Left ventricle myocardium superior (tissue), 1 donor: ENCODE measurements at regions not wholly inside any gene's neighbourhood (a gene's known extent, or its start where the extent isn't known, plus 50 kb on each side); places are given as distances from the start of the nearest gene placed in this dataset.

Source experiments
- ATAC-seq: fragments of 200-7000 bp; cut with Tn5 transposase; one replicate; pipeline ENCODE4 v1.9.1; 2020; ENCODE audit warnings: mild to moderate bottlenecking, moderate library complexity
- DNase-seq: peaks from one replicate; pipeline ENCODE4 v3.0.0-alpha.2; 2020
- intact Hi-C: fragments of 100-400 bp; cut with micrococcal nuclease; formaldehyde crosslinking; loops from one replicate; pipeline ENCODE4 v1.11.0; 2022
- donor health status: DM: no; HTN: yes; CAD: no; lungs with severe emphysema.

DNA sequence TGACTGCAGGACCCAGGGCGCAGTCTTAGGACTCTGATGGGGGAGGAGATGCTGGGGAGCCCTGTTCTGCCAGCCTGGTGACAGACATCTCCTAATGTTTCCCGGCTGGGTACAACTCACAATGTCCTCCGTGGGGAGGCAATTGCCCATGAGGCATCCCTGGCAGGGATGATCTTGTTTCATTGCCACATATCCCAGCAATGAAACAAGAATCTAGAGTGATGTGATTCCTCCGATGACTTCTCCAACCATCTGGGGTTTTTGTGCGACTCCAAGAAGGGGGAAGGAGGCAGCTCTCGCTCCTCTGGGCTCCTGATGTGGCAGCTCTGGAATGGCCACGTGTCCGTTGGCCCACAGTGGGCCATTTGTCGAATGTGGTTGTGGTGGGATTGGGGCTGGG, 255.8 kb downstream of the SEC14L1 start:
- DNase-seq (no peak), ATAC-seq (no peak)
- intact Hi-C loops, result no loop called here

DNA sequence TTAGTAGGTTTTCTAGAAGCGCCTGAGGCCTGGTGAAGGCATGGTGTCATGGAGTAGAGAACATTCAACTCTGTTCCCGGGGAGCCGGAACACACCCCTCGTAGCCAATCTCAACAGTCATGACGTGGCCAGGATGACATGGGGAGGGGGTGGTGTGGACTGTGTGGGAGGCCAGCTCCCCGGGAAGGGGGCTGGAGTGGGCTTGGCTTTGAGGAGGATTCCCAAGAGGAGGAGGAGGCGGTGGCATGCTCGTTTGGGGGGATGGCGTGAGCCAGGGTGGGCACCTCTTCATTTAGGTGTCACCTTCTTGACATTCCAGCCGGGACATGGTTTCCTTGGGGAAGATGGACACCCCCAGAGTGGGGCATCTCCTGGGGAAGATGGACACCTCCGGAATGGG, 257.5 kb downstream of the SEC14L1 start:
- ATAC-seq (no peak), DNase-seq (no peak)
- intact Hi-C loops, result no loop called here

DNA sequence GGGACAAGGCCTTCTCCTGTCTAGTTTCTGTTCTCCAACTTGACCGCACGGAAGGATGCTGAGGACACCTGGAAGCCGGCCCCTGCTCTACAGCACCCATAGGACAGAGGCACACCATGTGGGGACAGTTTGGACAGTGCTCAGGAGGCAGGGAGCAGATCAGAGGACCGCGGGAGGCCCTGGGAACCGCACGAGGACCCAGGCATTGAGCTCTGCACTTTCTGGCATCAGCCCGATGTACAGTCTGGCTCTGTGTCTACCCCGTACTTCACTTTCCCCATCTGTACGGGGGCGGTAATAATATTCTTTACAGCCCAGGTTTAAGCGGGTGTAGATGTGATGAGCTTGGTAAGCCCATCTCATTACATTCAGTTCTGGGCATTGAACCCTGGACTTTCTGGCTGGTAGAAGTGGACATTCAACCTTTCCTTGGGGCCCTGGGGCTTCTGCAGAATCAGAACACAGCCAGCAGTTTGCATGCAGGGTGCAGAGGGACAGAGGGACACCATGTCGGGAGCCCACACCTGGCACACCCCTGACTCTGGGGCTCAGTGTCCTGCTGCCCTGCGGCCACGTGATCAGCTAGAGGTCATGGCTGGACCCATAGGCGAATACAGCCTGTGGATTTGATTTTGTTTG, 258.7 kb downstream of the SEC14L1 start:
- intact Hi-C loops, result no loop called here
- no peak for ATAC-seq
- DNase-seq, result no peak

DNA sequence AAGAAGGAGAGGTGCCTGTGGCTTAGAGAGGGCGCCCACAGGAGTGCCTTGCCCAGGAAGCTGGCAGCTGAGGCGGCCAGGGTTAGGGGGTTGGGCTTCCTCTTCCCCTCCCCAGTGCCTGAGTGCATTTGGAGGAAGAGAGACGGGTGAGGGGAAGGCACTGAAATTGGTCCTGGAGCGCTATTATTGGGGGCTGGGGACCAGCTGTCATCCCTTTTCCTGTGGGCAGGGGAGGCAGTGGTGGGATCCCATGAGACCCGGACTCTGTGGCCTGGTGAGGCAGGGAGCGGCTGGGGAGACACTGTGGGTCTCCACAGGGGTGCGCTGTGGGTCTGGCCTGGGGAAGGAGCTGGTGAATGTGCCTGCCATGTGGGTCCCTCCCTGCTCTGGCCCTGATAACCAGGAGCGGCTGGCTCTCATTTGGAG, 259.7 kb downstream of the SEC14L1 start:
- intact Hi-C loops, result no loop called here
- ATAC-seq (peak; percentile 75), DNase-seq (peak; percentile 70)

DNA sequence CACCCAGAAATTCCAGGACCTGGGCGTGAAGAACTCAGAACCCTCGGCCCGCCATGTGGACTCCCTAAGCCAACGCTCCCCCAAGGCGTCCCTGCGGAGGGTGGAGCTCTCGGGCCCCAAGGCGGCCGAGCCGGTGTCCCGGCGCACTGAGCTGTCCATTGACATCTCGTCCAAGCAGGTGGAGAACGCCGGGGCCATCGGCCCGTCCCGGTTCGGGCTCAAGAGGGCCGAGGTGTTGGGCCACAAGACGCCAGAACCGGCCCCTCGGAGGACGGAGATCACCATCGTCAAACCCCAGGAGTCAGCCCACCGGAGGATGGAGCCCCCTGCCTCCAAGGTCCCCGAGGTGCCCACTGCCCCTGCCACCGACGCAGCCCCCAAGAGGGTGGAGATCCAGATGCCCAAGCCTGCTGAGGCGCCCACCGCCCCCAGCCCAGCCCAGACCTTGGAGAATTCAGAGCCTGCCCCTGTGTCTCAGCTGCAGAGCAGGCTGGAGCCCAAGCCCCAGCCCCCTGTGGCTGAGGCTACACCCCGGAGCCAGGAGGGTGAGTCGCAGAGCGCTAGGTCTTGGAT, 261.5 kb downstream of the SEC14L1 start:
- intact Hi-C loops, result no loop called here
- no peak for DNase-seq
- ATAC-seq, result no peak

DNA sequence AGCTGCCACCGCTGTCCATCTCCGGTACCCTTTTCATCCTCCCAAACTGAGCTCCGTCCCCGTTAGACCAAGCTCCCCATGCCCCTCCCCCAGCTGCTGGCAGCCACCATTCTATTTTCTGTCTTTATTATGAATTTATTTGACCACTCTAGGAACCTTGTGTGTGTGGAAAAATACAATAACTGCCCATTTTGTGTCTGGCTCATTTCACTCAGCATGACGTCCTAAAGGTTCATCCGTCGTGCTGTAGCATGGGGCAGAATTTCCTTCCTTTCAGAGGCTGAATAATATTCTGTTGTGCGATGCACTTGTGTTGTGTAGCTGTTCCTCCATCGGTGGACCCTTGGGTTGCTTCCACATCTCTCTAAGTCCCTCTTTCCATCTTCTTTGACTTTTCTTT, 263.1 kb downstream of the SEC14L1 start:
- ATAC-seq, result no peak
- intact Hi-C loops, result no loop called here

DNA sequence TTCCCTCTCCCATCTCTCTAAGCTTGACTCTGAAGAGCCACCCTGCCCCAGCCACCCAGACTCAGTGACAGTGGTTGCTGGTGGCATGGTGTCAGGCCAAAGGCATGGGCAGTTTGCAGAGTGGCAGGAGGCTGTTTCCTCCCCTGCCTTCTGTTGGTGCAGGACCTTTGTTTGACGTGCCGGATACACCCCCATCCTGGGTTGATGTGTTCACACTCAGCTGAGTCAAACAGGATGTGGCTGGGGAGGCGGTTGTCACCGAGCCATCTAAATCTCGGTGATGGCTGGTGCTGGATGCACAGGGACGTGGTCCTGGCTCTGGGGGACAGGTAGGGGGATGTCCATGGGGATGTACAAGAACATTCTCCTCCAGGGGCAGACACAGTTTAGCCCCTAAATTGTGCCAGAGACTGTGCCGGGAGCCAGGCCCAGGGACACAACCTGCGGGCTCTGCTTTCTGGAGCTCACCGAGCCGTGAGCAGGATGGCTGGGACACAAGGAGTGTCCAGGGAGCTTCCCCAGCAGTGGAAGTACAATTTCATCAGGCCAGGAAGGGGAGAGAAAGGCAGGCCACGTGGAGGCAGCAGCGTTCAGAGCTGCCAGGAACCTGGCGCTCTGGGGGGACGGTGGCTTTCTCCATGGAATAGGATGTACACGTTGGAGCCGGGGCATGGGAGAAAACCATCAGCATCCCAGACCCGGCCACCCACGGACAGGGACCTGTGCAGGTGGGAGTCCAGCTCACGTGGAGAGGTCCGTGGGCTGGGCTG, 264.2 kb downstream of the SEC14L1 start:
- ATAC-seq (peak; percentile 25), DNase-seq (peak; percentile 65)
- intact Hi-C loops, result no loop called here

More for the DNA sequence above, 263.1 kb downstream of the SEC14L1 start:
- no peak for DNase-seq

DNA sequence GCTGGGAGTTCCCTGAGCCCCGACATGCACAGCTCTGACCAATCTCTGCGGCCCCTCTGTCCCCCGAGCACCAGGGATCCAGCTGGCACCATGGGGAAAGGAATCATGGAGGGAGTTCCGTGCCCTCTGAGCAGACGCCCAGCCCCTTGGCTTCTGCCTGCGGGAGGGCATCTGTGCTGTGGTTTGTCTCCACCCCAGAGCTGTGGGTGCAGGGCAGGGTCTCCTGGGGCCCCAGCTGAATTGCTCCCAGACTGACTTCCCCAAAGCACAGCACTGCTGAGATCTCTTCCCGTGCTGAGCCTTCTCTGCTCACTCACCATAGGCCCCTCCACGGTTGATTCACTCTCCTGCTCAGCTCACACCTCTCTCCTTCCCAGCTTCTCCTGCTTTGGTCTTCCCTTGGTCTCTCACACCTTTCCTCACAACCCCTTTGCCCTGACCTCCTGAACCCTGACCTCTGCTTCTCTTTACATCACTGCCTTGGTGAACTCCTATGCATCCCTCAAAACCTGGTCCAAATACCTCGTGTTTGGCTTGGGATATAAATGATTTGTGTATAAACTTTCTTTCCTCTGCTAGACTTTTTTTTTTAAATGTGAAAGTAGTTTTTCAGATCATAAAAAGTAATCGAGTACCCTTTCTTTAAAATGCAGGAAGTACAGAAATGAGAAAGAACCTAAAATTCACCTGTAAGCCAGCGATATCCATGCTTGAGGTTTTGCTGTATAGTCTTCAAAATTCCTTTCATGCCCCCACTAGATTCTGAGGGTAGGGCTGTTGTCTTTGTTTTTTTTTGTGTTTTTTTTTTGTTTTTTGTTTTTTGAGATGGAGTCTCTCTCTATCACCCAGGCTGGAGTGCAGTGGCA, 265.3 kb downstream of the SEC14L1 start:
- ATAC-seq (peak; percentile 4), DNase-seq (no peak)
- intact Hi-C loops, result no loop called here

DNA sequence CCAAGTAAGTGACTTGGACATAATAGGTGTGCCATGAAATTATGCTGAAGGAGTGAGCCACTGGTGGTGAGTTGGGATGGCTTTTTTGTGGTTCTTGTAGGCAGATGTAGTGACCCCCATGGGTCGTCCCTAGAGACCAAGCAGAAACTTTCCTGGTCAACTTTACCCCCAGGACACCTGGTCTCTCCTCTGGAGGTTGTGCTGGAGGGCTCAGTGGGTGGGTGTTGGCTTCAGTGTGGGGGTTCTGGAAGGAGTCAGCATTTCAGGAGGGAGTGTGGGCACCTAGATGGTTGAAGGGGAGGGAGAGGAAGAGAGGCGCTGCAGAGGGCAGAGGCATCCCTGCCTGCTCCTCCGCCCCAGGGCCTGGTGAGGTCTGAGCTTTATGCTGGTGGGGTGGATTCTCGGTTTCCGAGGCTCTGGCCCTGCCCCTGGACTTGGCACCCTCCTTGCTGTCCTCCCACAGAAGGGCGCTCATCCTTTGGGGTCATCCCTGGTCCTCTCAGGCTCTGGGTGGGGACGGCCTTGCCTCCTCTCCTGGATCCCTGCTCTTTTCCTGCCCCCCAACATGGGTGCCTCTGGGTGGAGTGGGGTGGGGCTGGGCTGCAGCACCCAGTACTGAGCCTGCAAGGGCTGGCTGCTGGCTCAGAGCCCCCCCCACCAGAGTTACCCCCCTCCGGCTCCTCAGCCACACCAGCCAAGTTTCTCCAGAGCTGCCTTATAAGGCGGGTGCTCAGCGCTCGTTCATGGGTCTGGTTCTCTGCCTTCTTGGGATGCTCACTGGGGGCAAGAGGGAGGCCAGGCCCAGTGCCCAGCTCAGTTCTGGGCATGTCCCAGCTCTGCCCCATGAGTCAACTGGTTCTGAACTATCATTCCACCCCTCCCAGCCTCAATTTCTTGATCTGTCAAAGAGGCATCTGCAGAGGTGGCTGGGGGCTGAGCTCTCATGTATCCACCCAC, 266.8 kb downstream of the SEC14L1 start:
- no peak for ATAC-seq
- no peak for DNase-seq
- intact Hi-C loops, result no loop called here

DNA sequence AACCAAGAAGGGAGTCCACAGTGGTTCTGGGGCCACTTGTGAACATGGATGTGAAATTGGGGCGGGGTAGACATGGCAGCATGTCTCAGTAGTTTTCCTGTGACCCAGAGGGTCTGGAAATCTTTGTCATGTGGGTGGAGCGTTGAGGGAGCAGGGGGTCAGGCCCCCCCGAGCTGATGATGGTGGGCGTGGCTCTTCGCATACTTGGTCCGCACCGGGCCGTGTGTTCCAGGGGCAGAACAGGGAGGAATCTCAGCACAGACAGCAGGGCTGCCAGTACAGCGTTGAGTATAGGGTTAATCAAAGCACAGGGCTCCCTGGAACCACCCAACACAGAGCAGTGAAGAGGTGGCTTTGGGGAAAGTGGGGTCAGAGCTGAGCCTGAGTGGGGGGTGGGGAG, 267.5 kb downstream of the SEC14L1 start:
- intact Hi-C loops, result no loop called here
- peak; percentile 2 for ATAC-seq
- no peak for DNase-seq

DNA sequence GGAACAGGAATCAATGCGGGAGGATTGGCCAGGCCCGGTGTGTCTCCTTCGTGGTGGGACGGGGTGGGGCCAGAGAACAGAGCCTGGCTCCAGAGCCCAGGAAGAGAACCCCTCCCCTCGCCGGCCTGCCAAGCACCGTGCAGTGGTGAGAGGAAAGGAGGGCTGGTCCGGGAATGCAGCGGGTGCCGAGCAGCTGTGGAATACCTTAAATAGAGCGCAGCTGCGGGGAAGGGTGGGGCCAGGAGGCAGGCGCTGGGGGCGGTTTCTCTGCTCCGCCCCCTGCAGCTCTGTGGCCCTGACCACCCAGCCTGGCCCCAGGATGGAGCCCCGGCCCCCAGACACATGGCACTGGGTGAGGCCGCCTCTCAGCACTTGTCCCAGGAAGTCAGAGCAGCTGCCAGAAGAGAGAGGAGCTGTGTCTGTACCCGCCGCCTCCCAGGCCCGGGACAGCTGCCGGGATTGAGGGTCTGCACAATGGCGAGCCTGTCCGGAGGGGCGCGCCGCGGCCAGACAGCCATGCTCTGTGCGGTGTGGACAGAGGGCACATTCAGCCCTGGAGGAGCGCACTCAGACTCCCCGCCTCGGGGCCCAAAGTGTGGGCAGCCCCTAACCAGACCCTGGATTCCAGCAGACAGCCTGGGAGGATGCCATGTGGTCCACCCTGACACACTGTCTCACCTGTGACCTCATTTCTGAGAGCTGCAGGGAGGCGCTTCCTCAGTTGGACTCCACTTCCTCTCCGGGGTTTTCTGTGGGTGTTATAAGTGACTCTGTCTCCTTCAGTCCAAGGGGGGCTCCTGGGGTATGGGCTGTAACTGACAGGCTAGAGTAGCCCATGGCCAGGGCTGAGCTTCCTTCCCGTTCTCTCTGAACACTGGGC, 268.8 kb downstream of the SEC14L1 start:
- DNase-seq (peak; percentile 84), ATAC-seq (peak; percentile 86)
- intact Hi-C loops, result no loop called here

DNA sequence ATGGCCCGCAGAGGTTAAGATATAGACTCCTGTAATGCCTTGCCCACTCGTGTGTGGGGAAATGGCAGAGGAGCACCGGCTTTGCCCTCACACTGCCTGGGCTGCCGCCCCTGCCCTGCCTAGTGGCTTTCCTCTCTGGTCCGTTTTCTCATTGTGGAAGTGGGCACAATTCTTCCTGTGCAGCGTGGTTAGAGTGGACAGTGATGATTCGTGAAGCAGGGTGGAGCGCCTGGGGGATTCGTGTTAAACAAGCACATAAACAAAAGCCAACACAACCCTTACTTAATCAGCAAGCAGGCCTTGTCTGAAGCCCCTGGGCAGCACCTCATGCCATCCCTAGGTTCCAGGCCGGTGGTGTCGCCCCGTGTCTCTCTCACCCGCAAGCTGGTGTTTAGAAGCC, 269.7 kb downstream of the SEC14L1 start:
- intact Hi-C loops, result no loop called here
- DNase-seq (no peak), ATAC-seq (no peak)

DNA sequence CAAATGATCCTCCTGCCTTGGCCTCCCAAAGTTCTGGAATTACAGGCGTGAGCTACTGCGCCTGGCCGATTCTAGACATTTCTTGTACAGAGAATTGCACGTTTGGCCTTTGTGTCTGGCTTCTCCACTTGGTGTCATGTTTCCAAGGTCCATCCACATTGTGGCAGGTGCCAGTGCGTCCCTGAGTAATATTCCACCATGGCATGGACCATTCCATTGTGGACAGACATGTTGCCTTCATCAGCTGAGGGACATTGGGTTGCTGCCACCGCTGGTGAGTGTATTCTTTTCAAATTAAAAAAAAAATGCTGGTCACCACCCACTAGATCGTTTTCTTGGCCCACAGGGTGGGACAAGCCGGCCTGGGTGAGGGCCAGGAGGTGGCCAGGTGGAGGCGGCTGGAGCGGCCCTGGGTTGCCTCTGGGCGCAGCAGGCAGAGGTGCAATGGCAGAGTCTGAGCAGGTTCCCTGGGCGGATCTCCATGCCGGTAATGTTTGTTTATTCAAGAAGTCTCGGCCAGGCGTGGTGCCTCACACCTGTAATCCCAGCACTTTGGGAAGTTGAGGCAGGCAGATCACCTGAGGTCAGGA, 274.1 kb downstream of the SEC14L1 start:
- DNase-seq (no peak), ATAC-seq (no peak)
- intact Hi-C loops, result no loop called here

DNA sequence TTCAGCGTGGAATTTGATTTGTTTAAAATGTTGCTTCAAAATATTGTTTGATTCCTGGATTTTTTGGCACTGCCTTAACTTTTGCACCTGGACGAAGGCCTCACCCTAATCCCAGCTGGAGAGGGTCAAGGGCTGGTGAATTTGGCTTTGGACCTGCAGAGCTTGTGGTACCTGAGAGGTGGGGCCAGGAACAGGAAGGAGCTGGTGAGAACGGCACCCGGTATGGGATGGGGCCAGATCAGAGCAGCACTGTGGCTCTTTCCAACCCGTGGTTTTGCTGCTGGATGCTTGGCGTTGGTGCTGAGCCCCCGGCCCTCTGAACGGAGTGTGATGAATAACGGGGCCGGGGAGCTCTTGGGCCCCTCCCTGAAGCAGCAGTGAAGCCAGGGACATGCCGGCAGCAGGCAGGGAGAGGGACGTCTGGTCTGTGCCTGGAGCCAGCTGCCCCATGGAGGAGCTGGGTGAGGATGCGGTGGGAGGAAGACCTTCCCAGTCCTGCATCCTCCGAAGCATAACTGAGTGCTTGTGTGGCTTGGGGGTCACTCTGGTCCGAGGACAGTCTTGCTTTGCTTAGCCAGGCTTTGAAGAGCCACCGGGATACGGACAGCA, 275.4 kb downstream of the SEC14L1 start:
- DNase-seq, result no peak
- ATAC-seq, result no peak
- intact Hi-C loops, result no loop called here

DNA sequence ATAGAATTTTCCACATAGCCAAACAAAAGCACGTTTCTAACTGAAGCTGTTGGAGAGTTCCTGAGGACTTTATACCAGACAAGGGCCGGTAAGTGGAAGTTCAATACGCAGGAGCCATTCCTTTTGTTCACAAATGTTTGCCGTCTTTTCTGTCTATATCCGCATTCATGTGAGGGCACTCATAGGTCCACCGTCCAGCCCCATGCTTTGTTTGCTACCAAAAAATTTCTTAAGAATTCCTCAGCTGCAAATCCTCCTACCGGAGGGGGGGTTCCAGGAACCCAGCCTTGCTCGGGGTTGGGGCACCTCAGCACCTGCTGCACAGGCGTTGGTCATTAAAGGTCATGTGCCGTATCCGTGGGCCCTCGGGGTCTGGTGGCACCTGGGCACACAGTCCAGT, 276.8 kb downstream of the SEC14L1 start:
- intact Hi-C loops, result no loop called here
- DNase-seq (no peak), ATAC-seq (no peak)

DNA sequence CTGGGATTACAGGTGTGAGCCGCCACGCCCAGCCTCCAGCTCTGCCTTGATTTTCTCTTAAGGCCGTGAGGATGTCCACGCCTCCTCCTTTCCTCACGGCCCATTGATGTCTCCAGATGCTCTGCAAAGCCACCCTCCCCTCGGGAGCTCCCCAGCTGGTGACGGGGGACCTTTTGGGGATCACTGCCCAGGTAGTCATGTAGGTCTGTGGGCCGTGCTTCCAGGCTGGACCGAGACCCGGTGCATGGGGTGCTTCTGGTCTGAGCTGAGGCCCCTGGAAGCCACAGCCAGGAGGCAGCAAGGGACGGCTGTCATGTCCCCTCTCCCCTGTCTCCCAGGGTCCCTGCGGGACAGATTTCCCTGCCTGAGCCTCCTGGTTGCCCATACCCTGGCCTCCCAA, 277.8 kb downstream of the SEC14L1 start:
- DNase-seq (no peak), ATAC-seq (no peak)
- intact Hi-C loops, result no loop called here

DNA sequence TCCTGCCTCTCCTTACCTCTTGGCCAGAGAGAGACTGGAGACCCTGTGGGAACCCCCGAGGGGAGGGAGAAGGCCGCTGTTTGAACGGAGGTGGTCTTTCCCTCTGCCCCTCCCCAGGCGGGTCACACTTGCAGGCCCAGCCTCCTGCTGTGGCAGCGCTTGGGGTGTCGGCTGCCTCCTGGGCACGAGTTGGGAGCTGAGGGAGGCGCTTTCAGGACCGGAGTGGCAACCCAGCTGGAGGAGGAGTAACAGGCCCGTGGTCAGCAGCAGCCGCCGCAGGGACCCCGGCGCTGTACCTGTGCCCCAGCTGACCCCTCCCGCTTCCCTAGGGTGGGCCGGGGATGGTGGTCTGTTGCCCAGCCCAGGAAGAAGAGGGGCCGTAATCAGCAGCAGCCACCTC, 278.3 kb downstream of the SEC14L1 start:
- no peak for ATAC-seq
- intact Hi-C loops, result no loop called here
- no peak for DNase-seq
